Upper lobe of left lung (tissue), 4 donors: ENCODE measurements at regions not wholly inside any gene's neighbourhood (a gene's known extent, or its start where the extent isn't known, plus 50 kb on each side); places are given as distances from the start of the nearest gene placed in this dataset.

Experiments used
- POLR2A ChIP-seq, 4 donors: fragments of 450-650 bp; IDR thresholded peaks; one replicate each; pipeline ENCODE4 v1.5.1; 2016 to 2017; ENCODE audit warnings: antibody characterized with exemption in 4 of 4, mild to moderate bottlenecking in 2 of 4
- TF ChIP-seq, protein P1 (sequence below), 6 experiments: fragments of 450-650 bp in 4 of 6; fragments of 200-600 bp in 2 of 6; sonication (generic) in 2 of 6; IDR thresholded peaks; one replicate each; pipeline ENCODE4 v1.5.1; 2016 to 2019; ENCODE audit warnings: antibody characterized with exemption in 6 of 6

DNA sequence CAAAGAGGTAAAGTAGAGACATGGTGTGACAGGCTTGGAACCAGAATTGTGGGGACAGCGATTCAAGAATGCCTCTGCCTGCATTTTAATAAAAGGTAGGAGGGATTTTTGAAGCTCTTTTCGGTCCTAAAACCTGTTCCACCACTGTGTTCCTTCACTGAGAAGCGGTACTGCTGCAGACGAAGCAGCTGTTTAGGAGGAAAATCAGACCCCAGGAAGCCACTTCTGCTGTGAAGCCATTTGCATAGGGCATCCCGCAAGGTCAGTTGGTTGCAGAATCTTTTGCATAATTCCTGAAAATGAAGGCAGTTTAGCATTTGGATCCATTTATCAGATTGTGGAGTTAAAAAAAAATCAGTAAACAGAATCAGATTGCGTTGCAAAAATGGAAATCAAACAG is 183.3 kb upstream of the PRKCQ start:
- TF ChIP-seq POLR2A (IDR thresholded peaks at IDR 0.05), result no peak
- TF ChIP-seq, protein P1, sequence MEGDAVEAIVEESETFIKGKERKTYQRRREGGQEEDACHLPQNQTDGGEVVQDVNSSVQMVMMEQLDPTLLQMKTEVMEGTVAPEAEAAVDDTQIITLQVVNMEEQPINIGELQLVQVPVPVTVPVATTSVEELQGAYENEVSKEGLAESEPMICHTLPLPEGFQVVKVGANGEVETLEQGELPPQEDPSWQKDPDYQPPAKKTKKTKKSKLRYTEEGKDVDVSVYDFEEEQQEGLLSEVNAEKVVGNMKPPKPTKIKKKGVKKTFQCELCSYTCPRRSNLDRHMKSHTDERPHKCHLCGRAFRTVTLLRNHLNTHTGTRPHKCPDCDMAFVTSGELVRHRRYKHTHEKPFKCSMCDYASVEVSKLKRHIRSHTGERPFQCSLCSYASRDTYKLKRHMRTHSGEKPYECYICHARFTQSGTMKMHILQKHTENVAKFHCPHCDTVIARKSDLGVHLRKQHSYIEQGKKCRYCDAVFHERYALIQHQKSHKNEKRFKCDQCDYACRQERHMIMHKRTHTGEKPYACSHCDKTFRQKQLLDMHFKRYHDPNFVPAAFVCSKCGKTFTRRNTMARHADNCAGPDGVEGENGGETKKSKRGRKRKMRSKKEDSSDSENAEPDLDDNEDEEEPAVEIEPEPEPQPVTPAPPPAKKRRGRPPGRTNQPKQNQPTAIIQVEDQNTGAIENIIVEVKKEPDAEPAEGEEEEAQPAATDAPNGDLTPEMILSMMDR (IDR thresholded peaks at IDR 0.05), result no peak
